ENCODE measurements at regions not wholly inside any gene's neighbourhood (a gene's known extent, or its start where the extent isn't known, plus 50 kb on each side); places are given as distances from the start of the nearest gene placed in this dataset.
"Not testable (repeated sequence)": the region's sequence is repeated elsewhere in the genome, so short reads cannot be mapped to it uniquely, and the experiment has no call there.

DNA sequence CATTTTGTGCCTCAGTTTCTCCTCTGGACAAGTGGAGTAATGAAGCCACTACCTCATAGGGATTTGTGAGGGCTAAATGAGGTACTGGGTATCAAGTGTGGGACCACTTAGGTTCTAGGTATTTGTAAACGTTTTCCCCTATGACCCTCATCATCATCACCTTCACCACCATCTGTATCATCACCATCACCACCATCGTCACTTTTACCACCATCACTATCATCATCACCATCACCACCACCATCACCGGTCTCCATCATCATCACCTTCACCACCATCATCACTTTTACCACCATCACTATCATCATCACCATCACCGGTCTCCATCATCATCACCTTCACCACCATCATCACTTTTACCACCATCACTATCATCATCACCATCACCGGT, 94.1 kb upstream of the GSE1 start:
- DNase-seq (ENCODE audit: low read depth, low spot score); H3K9me3 ChIP-seq (ENCODE audit: control insufficient read depth, insufficient read depth, low read depth, low read length); H3K27me3 ChIP-seq (ENCODE audit: control insufficient read depth, insufficient read depth, low read length); CTCF ChIA-PET; intact Hi-C loops (cut with micrococcal nuclease; ENCODE audit: unreplicated experiment); H3K4me3 ChIP-seq (ENCODE audit: low read depth in 2 of 2, low read length in 2 of 2); BruUV-seq (replicated peaks); H3K36me3 ChIP-seq (ENCODE audit: control insufficient read depth, insufficient read depth, low read length); POLR2A ChIA-PET; in situ Hi-C loops (cut with HindIII; ENCODE audit: low pct_unique_long_range_greater_than_20kb, low sequenced_read_pairs); ATAC-seq; H3K27ac ChIP-seq (ENCODE audit: low read length): not testable (repeated sequence)
- H3K4me1 ChIP-seq (ENCODE audit: control insufficient read depth, insufficient read depth, low read length): peaks cover 40% of the 10 kb centered on the region

DNA sequence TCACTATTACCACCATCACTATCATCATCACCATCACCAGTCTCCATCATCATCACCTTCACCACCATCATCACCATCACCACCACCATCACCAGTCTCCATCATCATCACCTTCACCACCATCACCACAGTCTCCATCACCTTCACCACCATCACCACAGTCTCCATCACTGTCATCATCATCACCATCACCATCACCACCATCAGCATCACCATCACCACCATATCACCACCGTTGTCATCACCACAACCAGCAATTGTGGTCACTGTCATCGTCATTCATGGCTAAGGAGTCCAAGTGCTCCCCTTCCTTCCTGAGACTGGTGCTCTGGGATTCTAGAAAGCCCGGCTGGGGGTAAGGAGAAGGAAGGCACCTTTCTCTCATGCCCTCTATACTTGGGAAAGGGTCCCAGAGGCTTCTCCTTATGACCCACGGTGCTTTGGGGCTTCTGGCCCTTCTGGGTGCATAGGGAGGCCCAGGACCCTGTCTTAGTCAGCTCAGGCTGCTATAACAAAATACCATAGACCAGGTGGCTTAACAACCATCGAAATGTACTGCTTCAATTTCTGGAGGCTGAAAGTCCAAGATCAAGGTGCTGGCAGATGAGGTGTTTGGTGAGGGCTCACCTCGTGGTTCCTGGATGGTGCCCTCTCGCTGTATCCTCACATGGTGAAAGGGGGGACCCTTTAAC, 93.4 kb upstream of the GSE1 start:
- Histone ChIP-seq H3K9me3 (ENCODE audit: control insufficient read depth, insufficient read depth, low read depth, low read length) (no peaks in the 10 kb centered on the region), H3K36me3 (ENCODE audit: control insufficient read depth, insufficient read depth, low read length) (no peaks in the 10 kb centered on the region), H3K27me3 (ENCODE audit: control insufficient read depth, insufficient read depth, low read length) (no peaks in the 10 kb centered on the region), H3K4me3 (ENCODE audit: low read depth in 2 of 2, low read length in 2 of 2) (no peak overlapping the region), H3K4me1 (ENCODE audit: control insufficient read depth, insufficient read depth, low read length) (peaks cover 40% of the 10 kb centered on the region), H3K27ac (ENCODE audit: low read length) (no peak overlapping the region)
- ATAC-seq (no peak), DNase-seq (ENCODE audit: low read depth, low spot score) (no peak)
- in situ Hi-C loops (cut with HindIII; ENCODE audit: low pct_unique_long_range_greater_than_20kb, low sequenced_read_pairs): no loop called here
- intact Hi-C loops (cut with micrococcal nuclease; ENCODE audit: unreplicated experiment): no loop called here
- ChIA-PET CTCF (no interaction called here), POLR2A (no interaction called here)
- no TSS peak for BruUV-seq (replicated peaks)
- TF ChIP-seq POLR2AphosphoS5 (IDR thresholded peaks at IDR 0.05; ENCODE audit: low read depth, low read length) (no peak), SIN3A (IDR thresholded peaks at IDR 0.05; ENCODE audit: borderline replicate concordance, insufficient read depth, low read depth, low read length) (no peak), TCF7L2 (IDR thresholded peaks at IDR 0.05; ENCODE audit: low read depth, low read length) (no peak)
- TF ChIP-seq, protein P1, sequence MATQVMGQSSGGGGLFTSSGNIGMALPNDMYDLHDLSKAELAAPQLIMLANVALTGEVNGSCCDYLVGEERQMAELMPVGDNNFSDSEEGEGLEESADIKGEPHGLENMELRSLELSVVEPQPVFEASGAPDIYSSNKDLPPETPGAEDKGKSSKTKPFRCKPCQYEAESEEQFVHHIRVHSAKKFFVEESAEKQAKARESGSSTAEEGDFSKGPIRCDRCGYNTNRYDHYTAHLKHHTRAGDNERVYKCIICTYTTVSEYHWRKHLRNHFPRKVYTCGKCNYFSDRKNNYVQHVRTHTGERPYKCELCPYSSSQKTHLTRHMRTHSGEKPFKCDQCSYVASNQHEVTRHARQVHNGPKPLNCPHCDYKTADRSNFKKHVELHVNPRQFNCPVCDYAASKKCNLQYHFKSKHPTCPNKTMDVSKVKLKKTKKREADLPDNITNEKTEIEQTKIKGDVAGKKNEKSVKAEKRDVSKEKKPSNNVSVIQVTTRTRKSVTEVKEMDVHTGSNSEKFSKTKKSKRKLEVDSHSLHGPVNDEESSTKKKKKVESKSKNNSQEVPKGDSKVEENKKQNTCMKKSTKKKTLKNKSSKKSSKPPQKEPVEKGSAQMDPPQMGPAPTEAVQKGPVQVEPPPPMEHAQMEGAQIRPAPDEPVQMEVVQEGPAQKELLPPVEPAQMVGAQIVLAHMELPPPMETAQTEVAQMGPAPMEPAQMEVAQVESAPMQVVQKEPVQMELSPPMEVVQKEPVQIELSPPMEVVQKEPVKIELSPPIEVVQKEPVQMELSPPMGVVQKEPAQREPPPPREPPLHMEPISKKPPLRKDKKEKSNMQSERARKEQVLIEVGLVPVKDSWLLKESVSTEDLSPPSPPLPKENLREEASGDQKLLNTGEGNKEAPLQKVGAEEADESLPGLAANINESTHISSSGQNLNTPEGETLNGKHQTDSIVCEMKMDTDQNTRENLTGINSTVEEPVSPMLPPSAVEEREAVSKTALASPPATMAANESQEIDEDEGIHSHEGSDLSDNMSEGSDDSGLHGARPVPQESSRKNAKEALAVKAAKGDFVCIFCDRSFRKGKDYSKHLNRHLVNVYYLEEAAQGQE (IDR thresholded peaks at IDR 0.05; ENCODE audit: insufficient read depth in 1 of 2, low read depth in 2 of 2, low read length in 1 of 2): no peak
- TF ChIP-seq, protein P2, sequence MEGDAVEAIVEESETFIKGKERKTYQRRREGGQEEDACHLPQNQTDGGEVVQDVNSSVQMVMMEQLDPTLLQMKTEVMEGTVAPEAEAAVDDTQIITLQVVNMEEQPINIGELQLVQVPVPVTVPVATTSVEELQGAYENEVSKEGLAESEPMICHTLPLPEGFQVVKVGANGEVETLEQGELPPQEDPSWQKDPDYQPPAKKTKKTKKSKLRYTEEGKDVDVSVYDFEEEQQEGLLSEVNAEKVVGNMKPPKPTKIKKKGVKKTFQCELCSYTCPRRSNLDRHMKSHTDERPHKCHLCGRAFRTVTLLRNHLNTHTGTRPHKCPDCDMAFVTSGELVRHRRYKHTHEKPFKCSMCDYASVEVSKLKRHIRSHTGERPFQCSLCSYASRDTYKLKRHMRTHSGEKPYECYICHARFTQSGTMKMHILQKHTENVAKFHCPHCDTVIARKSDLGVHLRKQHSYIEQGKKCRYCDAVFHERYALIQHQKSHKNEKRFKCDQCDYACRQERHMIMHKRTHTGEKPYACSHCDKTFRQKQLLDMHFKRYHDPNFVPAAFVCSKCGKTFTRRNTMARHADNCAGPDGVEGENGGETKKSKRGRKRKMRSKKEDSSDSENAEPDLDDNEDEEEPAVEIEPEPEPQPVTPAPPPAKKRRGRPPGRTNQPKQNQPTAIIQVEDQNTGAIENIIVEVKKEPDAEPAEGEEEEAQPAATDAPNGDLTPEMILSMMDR (IDR thresholded peaks at IDR 0.05): no peak

DNA sequence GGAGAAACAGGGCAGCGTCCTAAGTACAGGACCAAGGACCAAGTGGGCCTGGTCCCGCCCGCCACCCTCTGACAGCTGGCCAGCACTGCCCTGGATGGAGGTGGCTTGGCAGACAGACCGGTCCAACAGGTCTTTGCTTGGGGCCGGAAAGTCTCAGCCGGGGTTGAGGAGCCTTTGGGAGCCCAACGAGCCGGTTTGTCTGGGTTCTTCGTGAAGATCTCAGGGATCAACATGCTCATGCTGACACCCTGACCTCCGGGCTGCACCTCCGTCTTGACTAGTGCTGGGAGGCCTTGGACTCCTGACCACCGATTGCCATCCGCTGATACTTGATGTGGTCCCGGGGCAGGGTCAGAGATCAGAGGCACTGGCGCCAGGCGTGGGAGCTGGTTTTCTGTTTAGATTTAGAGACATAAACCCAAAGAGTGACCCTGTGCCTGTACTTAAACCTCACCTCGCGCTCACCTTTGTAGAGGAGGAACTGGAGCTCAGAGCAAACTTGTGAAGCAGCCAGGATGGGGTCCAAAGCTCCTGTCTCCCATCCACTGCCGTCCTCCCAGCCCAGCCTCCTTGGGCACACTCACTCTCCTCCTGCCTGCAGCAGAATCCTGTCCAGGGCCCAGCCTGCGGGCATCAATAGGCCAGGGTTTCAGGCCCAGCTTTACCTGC, 92.1 kb upstream of the GSE1 start:
- Histone ChIP-seq H3K36me3 (ENCODE audit: control insufficient read depth, insufficient read depth, low read length) (no peaks in the 10 kb centered on the region), H3K4me3 (ENCODE audit: low read depth in 2 of 2, low read length in 2 of 2) (no peak overlapping the region), H3K4me1 (ENCODE audit: control insufficient read depth, insufficient read depth, low read length) (peaks cover 40% of the 10 kb centered on the region), H3K27me3 (ENCODE audit: control insufficient read depth, insufficient read depth, low read length) (no peaks in the 10 kb centered on the region), H3K9me3 (ENCODE audit: control insufficient read depth, insufficient read depth, low read depth, low read length) (no peaks in the 10 kb centered on the region), H3K27ac (ENCODE audit: low read length) (peak overlapping the region; percentile 44; the same call in 1 of the 2 replicates)
- intact Hi-C loops (cut with micrococcal nuclease; ENCODE audit: unreplicated experiment) (no loop called here), in situ Hi-C loops (cut with HindIII; ENCODE audit: low pct_unique_long_range_greater_than_20kb, low sequenced_read_pairs) (no loop called here)
- TF ChIP-seq POLR2AphosphoS5 (IDR thresholded peaks at IDR 0.05; ENCODE audit: low read depth, low read length): no peak
- no peak for TF ChIP-seq TCF7L2 (IDR thresholded peaks at IDR 0.05; ENCODE audit: low read depth, low read length)
- TF ChIP-seq, protein P2 (IDR thresholded peaks at IDR 0.05): no peak
- no peak for TF ChIP-seq SIN3A (IDR thresholded peaks at IDR 0.05; ENCODE audit: borderline replicate concordance, insufficient read depth, low read depth, low read length)
- TF ChIP-seq, protein P1 (IDR thresholded peaks at IDR 0.05; ENCODE audit: insufficient read depth in 1 of 2, low read depth in 2 of 2, low read length in 1 of 2): no peak
- no peak for ATAC-seq
- no peak for DNase-seq (ENCODE audit: low read depth, low spot score)
- no TSS peak for BruUV-seq (replicated peaks)
- ChIA-PET POLR2A (no interaction called here), CTCF (no interaction called here)
